ENCODE measurements at regions not wholly inside any gene's neighbourhood (a gene's known extent, or its start where the extent isn't known, plus 50 kb on each side); places are given as distances from the start of the nearest gene placed in this dataset.

DNA sequence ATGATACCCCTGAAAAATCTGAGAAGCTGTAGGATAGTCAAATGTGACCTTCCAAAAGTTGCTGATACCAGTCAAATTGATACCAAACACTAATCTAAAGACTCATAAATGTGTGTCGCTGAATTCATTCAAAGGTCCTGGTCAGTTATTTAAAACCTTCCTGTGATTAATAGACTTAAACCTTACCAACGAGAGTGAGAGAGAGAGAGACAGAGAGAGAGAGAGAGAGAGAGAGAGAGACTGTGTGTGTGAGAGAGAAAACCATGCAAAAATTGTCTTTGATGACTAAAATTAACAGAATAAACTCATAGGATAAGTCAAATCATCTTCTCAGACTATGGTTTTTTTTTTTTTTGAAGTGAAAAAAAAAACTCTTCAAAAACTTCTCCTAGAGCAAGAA is 370.9 kb upstream of the HS3ST5 start:
- ATAC-seq (no peak), DNase-seq (ENCODE audit: low spot score) (no peak)
- H3K4me1 Mint-ChIP-seq = peaks cover 10% of the 10 kb centered on the region; the same call in 1 of the 2 replicates
- POLR2A ChIA-PET = no interaction called here
- no peak overlapping the region for H3K4me3 Mint-ChIP-seq
- CTCF ChIA-PET = no interaction called here
- H3K36me3 Mint-ChIP-seq = no peaks in the 10 kb centered on the region
- H3K27ac Mint-ChIP-seq = no peak overlapping the region
- TF ChIP-seq, protein P1, sequence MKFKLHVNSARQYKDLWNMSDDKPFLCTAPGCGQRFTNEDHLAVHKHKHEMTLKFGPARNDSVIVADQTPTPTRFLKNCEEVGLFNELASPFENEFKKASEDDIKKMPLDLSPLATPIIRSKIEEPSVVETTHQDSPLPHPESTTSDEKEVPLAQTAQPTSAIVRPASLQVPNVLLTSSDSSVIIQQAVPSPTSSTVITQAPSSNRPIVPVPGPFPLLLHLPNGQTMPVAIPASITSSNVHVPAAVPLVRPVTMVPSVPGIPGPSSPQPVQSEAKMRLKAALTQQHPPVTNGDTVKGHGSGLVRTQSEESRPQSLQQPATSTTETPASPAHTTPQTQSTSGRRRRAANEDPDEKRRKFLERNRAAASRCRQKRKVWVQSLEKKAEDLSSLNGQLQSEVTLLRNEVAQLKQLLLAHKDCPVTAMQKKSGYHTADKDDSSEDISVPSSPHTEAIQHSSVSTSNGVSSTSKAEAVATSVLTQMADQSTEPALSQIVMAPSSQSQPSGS (CRISPR knock-in tag; IDR thresholded peaks at IDR 0.05; ENCODE audit: borderline replicate concordance, low read depth) = no peak
- H3K27me3 Mint-ChIP-seq (ENCODE audit: low read depth) = peaks cover 3% of the 10 kb centered on the region; the same call in 1 of the 2 replicates
- H3K9me3 Mint-ChIP-seq = peaks cover 7% of the 10 kb centered on the region

DNA sequence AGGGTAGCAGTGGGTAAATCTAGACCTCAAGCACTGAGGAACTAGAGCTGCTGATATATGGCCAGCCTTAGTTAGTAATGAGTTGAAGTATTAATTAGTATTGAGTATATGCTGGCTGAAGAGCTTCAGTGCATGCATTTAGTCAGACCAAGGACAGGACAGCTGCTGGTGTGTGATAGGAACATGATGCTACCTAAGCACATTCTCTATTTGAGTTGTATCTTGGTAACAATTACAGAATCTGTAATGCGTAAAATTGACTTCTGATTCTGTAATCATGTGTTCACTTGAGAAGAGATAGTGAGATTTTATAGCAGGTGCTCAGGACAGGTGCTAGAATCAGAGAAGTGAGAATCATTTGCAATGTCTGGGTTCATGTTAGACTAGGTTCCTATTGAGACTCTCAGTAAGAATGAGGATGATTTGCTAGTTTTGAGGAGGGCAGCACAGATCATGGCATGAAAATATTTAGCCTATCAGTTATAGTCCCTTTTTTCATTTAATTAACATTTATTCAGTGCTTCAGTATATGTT is 369.4 kb upstream of the HS3ST5 start:
- TF ChIP-seq ZNF671 (CRISPR knock-in tag; IDR thresholded peaks at IDR 0.05) (no peak), SMAD3 (CRISPR knock-in tag; IDR thresholded peaks at IDR 0.05; ENCODE audit: borderline replicate concordance) (no peak), ZNF423 (CRISPR knock-in tag; IDR thresholded peaks at IDR 0.05) (no peak), EMX1 (CRISPR knock-in tag; IDR thresholded peaks at IDR 0.05) (no peak), FOXP1 (CRISPR knock-in tag; IDR thresholded peaks at IDR 0.05; ENCODE audit: borderline replicate concordance) (no peak), GTF2I (CRISPR knock-in tag; conservative IDR thresholded peaks at IDR 0.05) (no peak), RORB (CRISPR knock-in tag; IDR thresholded peaks at IDR 0.05) (no peak), ZNF396 (CRISPR knock-in tag; IDR thresholded peaks at IDR 0.05; ENCODE audit: borderline replicate concordance) (no peak), NR3C1 (CRISPR knock-in tag; conservative IDR thresholded peaks at IDR 0.05; ENCODE audit: low read depth) (no peak), IRF2 (CRISPR knock-in tag; IDR thresholded peaks at IDR 0.05; ENCODE audit: borderline replicate concordance, low read depth) (no peak), CREM (CRISPR knock-in tag; IDR thresholded peaks at IDR 0.05) (no peak), CBFB (CRISPR knock-in tag; IDR thresholded peaks at IDR 0.05; ENCODE audit: low read depth) (no peak)
- TF ChIP-seq, protein P2, sequence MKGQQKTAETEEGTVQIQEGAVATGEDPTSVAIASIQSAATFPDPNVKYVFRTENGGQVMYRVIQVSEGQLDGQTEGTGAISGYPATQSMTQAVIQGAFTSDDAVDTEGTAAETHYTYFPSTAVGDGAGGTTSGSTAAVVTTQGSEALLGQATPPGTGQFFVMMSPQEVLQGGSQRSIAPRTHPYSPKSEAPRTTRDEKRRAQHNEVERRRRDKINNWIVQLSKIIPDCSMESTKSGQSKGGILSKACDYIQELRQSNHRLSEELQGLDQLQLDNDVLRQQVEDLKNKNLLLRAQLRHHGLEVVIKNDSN (CRISPR knock-in tag; IDR thresholded peaks at IDR 0.05) = no peak
- TF ChIP-seq, protein P3, sequence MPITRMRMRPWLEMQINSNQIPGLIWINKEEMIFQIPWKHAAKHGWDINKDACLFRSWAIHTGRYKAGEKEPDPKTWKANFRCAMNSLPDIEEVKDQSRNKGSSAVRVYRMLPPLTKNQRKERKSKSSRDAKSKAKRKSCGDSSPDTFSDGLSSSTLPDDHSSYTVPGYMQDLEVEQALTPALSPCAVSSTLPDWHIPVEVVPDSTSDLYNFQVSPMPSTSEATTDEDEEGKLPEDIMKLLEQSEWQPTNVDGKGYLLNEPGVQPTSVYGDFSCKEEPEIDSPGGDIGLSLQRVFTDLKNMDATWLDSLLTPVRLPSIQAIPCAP (CRISPR knock-in tag; IDR thresholded peaks at IDR 0.05) = no peak
- TF ChIP-seq, protein P4, sequence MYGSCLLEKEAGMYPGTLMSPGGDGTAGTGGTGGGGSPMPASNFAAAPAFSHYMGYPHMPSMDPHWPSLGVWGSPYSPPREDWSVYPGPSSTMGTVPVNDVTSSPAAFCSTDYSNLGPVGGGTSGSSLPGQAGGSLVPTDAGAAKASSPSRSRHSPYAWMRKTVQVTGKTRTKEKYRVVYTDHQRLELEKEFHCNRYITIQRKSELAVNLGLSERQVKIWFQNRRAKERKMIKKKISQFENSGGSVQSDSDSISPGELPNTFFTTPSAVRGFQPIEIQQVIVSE (CRISPR knock-in tag; IDR thresholded peaks at IDR 0.05; ENCODE audit: borderline replicate concordance) = no peak
- TF ChIP-seq, protein P5, sequence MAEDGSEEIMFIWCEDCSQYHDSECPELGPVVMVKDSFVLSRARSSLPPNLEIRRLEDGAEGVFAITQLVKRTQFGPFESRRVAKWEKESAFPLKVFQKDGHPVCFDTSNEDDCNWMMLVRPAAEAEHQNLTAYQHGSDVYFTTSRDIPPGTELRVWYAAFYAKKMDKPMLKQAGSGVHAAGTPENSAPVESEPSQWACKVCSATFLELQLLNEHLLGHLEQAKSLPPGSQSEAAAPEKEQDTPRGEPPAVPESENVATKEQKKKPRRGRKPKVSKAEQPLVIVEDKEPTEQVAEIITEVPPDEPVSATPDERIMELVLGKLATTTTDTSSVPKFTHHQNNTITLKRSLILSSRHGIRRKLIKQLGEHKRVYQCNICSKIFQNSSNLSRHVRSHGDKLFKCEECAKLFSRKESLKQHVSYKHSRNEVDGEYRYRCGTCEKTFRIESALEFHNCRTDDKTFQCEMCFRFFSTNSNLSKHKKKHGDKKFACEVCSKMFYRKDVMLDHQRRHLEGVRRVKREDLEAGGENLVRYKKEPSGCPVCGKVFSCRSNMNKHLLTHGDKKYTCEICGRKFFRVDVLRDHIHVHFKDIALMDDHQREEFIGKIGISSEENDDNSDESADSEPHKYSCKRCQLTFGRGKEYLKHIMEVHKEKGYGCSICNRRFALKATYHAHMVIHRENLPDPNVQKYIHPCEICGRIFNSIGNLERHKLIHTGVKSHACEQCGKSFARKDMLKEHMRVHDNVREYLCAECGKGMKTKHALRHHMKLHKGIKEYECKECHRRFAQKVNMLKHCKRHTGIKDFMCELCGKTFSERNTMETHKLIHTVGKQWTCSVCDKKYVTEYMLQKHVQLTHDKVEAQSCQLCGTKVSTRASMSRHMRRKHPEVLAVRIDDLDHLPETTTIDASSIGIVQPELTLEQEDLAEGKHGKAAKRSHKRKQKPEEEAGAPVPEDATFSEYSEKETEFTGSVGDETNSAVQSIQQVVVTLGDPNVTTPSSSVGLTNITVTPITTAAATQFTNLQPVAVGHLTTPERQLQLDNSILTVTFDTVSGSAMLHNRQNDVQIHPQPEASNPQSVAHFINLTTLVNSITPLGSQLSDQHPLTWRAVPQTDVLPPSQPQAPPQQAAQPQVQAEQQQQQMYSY (CRISPR knock-in tag; IDR thresholded peaks at IDR 0.05) = no peak
- TF ChIP-seq, protein P6, sequence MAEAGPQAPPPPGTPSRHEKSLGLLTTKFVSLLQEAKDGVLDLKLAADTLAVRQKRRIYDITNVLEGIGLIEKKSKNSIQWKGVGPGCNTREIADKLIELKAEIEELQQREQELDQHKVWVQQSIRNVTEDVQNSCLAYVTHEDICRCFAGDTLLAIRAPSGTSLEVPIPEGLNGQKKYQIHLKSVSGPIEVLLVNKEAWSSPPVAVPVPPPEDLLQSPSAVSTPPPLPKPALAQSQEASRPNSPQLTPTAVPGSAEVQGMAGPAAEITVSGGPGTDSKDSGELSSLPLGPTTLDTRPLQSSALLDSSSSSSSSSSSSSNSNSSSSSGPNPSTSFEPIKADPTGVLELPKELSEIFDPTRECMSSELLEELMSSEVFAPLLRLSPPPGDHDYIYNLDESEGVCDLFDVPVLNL (CRISPR knock-in tag; IDR thresholded peaks at IDR 0.05; ENCODE audit: borderline replicate concordance, low read depth) = no peak
- TF ChIP-seq, protein P7, sequence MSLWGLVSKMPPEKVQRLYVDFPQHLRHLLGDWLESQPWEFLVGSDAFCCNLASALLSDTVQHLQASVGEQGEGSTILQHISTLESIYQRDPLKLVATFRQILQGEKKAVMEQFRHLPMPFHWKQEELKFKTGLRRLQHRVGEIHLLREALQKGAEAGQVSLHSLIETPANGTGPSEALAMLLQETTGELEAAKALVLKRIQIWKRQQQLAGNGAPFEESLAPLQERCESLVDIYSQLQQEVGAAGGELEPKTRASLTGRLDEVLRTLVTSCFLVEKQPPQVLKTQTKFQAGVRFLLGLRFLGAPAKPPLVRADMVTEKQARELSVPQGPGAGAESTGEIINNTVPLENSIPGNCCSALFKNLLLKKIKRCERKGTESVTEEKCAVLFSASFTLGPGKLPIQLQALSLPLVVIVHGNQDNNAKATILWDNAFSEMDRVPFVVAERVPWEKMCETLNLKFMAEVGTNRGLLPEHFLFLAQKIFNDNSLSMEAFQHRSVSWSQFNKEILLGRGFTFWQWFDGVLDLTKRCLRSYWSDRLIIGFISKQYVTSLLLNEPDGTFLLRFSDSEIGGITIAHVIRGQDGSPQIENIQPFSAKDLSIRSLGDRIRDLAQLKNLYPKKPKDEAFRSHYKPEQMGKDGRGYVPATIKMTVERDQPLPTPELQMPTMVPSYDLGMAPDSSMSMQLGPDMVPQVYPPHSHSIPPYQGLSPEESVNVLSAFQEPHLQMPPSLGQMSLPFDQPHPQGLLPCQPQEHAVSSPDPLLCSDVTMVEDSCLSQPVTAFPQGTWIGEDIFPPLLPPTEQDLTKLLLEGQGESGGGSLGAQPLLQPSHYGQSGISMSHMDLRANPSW (CRISPR knock-in tag; conservative IDR thresholded peaks at IDR 0.05; ENCODE audit: low read depth) = no peak
- TF ChIP-seq, protein P8, sequence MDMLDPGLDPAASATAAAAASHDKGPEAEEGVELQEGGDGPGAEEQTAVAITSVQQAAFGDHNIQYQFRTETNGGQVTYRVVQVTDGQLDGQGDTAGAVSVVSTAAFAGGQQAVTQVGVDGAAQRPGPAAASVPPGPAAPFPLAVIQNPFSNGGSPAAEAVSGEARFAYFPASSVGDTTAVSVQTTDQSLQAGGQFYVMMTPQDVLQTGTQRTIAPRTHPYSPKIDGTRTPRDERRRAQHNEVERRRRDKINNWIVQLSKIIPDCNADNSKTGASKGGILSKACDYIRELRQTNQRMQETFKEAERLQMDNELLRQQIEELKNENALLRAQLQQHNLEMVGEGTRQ (CRISPR knock-in tag; IDR thresholded peaks at IDR 0.05) = no peak
- no peak overlapping the region for H3K27ac Mint-ChIP-seq
- H3K27me3 Mint-ChIP-seq (ENCODE audit: low read depth) = peaks cover 3% of the 10 kb centered on the region; the same call in 1 of the 2 replicates
- H3K36me3 Mint-ChIP-seq = no peaks in the 10 kb centered on the region
- ATAC-seq = no peak
- ChIA-PET CTCF (no interaction called here), POLR2A (no interaction called here)
- peaks cover 4% of the 10 kb centered on the region for H3K4me1 Mint-ChIP-seq
- DNase-seq (ENCODE audit: low spot score) = no peak
- H3K4me3 Mint-ChIP-seq = no peak overlapping the region
- H3K9me3 Mint-ChIP-seq = peaks cover 10% of the 10 kb centered on the region
